AG10803 (cell line): ENCODE measurements at regions not wholly inside any gene's neighbourhood (a gene's known extent, or its start where the extent isn't known, plus 50 kb on each side); places are given as distances from the start of the nearest gene placed in this dataset.

Experiments used
- DNase-seq: peaks from one replicate; pipeline ENCODE4 v3.0.0; 2010; ENCODE audit warnings: low read depth
- H3K4me3 ChIP-seq: 2 replicates; pipeline ENCODE4 v1.5.1; 2011; ENCODE audit warnings: mild to moderate bottlenecking, low read length, control low read depth
- TF ChIP-seq, protein P1 (sequence below): conservative IDR thresholded peaks from 2 replicates; pipeline ENCODE4 v1.5.1; 2011; ENCODE audit warnings: mild to moderate bottlenecking, low read length, control low read depth, inconsistent platforms

DNA sequence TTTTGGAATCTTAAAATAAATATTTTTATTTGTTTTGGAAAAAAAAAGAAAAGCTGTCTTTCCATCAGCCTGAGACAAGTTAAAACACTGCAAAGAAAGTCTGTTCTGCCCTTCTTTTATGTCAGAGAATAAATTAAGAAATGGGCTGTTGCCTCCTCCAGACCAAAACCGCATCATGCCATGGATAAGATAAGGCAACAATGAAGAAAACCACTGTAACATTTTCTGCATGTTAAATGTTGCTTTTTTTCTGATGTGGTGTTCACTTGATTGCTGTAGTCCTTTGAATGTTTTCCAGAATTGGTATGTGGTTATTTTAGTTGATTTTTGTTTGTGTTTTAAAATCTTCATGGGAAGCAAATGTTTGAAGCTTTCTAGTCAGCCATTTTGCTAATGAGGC, 319.2 kb upstream of the CNTN5 start:
- no peak for DNase-seq
- TF ChIP-seq, protein P1, sequence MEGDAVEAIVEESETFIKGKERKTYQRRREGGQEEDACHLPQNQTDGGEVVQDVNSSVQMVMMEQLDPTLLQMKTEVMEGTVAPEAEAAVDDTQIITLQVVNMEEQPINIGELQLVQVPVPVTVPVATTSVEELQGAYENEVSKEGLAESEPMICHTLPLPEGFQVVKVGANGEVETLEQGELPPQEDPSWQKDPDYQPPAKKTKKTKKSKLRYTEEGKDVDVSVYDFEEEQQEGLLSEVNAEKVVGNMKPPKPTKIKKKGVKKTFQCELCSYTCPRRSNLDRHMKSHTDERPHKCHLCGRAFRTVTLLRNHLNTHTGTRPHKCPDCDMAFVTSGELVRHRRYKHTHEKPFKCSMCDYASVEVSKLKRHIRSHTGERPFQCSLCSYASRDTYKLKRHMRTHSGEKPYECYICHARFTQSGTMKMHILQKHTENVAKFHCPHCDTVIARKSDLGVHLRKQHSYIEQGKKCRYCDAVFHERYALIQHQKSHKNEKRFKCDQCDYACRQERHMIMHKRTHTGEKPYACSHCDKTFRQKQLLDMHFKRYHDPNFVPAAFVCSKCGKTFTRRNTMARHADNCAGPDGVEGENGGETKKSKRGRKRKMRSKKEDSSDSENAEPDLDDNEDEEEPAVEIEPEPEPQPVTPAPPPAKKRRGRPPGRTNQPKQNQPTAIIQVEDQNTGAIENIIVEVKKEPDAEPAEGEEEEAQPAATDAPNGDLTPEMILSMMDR = no peak
- no peak overlapping the region for H3K4me3 ChIP-seq

DNA sequence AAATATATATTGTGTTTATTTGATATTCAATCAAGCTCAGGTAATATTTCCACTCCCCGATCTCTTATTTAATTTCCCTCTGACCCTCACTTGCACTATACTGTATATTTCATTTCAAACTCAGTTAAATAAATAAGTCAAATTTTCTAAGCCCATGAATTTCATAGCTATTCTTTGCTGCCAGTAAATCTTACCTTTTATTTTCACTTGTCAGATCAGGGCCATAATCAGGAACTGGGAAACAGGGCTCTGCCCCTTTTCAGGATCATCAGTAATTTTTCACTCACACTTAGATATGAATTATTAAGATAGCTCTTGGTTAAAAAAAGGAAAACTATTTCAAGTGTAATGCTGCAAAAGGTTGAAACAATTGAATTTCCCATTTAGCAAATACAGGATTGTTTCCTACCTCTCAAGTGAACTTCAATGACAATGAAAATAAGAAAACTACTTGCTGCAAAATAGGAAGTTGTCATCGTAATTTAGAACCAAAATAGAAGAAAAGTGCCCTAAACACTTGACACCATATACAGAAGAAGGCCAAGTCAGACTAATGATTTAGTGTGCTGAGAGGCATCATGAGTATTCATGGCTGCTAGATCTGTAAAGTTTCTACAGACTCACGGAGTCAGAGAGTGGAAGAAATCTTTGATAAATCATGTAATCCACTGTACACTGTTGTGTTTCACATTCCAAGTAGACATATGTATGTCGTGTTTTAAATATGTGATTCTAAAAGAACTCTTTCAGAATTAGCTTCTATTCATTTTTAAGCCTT, 316.8 kb upstream of the CNTN5 start:
- H3K4me3 ChIP-seq = no peak overlapping the region
- no peak for DNase-seq
- TF ChIP-seq, protein P1 = no peak

DNA sequence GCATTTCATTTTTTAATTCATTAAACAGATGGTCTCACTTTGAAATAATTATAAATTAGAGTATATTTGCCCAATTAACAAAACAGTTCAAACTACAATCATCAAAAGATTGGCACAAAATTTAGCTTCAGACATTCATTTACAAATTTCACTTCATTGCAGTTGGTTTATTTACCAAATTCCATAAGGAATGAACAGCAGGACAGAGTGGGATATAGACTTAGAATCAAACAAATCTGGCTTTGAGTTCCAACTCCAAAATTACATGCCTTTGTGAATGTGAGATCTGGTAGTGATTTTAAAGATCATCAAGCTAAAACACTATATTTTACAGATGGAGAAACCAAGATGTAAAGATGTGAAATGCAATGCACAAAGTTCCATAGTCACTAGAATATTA, 310.7 kb upstream of the CNTN5 start:
- H3K4me3 ChIP-seq = no peak overlapping the region
- TF ChIP-seq, protein P1 = no peak
- DNase-seq = no peak

DNA sequence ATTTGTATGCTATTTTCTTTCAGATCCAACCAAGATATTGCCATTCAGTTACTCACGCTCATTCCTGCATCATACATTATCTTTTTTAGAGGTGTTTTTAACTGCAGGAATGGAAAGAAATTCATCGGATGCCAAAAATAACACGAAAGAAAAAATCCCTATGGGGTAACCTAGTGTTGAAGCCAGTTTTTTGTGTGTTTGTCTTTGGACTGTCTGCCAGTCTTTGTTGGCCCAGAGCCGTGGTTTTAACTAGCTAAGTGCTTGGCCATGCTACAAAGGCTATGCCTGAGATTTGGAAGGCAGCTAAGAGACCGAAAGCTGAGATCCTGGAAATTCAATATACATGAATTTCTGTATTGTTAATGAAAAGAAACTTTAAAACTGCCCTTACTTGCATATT, 309.8 kb upstream of the CNTN5 start:
- TF ChIP-seq, protein P1 = no peak
- DNase-seq = no peak
- no peak overlapping the region for H3K4me3 ChIP-seq

DNA sequence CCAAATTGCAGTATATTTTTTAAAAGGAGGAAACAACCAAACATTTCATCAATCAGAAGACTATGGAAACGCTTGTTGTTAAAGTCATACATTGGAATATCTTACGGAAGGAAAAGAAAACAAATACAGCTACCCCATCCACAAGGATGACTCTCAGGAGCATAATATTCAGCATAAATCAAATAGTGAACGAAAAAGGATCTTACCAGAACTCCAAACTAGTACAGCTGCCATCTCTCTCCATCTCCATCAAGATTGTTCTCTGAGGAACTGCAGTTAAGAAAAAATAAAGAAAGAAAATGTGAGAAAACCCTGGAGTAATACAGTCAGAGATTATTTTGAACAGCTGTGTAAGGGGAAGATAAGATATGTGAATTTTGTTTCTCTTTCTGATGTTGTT, 299.8 kb upstream of the CNTN5 start:
- no peak for DNase-seq
- TF ChIP-seq, protein P1 = no peak
- no peak overlapping the region for H3K4me3 ChIP-seq

DNA sequence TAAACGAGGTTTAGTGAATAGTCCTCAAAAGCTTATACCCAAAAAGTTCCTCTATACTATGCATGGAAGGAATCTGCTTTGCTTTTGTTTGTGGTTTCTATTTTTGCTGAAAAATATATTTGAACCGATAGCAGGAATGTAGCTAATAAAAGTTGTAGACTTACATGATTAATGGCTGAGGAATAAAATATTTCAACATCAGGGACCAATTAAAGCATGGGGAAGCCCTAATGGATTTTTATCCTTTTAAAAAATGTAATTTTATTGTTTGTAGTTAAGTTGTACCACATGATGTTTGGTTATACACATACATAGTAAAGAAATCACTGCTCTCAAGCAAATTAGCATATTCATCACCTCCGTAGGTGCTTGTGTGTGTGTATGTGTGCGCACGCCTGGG, 295.3 kb upstream of the CNTN5 start:
- H3K4me3 ChIP-seq = no peak overlapping the region
- no peak for DNase-seq
- TF ChIP-seq, protein P1 = no peak

DNA sequence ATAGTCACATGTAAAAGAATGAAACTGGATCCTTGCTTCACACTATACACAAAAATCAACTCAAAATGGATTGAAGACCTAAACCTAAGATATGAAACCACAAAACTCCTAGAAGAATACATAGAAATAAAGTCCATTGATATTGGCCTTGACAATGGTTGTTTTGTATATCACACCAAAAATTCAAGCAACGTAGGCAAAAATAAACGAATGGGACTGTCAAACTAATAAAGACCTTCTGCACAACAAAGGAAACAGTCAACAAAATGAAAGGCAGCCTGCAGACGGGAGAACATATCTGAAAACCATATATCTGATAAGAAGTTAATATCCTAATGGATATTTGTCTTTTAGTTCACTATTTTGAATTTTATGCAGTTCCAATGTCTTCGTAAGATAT, 292.3 kb upstream of the CNTN5 start:
- DNase-seq = no peak
- H3K4me3 ChIP-seq = no peak overlapping the region
- TF ChIP-seq, protein P1 = no peak
